ENCODE measurements at regions not wholly inside any gene's neighbourhood (a gene's known extent, or its start where the extent isn't known, plus 50 kb on each side); places are given as distances from the start of the nearest gene placed in this dataset.
A peak's percentile ranks its signal among the peaks of the same experiment; 100 is the strongest.

DNA sequence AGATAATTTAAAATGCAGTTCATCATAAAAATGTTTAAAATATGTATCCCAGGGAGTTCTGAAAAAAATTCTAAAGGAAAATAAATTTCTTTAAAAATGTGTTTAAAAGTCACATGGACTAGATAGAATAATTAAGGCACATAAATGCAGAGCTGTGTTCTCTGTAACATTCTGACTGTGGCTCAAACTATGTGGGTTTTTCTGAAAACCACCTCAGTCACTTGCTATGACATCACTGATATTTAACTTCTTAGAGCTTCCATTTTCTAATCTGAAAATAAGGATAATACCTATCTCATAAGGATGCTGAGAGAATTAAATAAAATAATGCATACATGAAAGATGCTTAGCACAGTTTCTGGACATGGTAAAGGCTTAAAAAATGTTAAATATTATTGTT is 107.3 kb downstream of the SLC41A2 start:
- H3K4me3 Mint-ChIP-seq (ENCODE audit: unreplicated experiment), result no peak overlapping the region
- peaks cover 11% of the 10 kb centered on the region for H3K4me1 Mint-ChIP-seq (ENCODE audit: low read depth, unreplicated experiment)
- Histone ChIP-seq H4K20me1 (ENCODE audit: insufficient read depth, low read length) (no peaks in the 10 kb centered on the region), H3K4me1 (ENCODE audit: insufficient read depth, low read length) (peaks cover 13% of the 10 kb centered on the region), H3K27ac (ENCODE audit: low read depth, low read length) (no peak overlapping the region), H3K4me3 (ENCODE audit: insufficient read depth, low read depth, low read length) (no peak overlapping the region), H3K36me3 (ENCODE audit: insufficient read depth, low read length) (no peaks in the 10 kb centered on the region), H3K79me2 (ENCODE audit: insufficient read depth, low read length) (no peaks in the 10 kb centered on the region), H3K4me2 (ENCODE audit: low read length) (no peak overlapping the region), H3K27me3 (ENCODE audit: insufficient read depth, low read length) (no peaks in the 10 kb centered on the region), H3K9ac (ENCODE audit: low read length) (no peak overlapping the region), H3K9me3 (ENCODE audit: insufficient read depth, low read depth, low read length) (no peaks in the 10 kb centered on the region), H2AFZ (ENCODE audit: low read depth, low read length) (no peak overlapping the region)
- H3K9me3 Mint-ChIP-seq (ENCODE audit: unreplicated experiment), result no peaks in the 10 kb centered on the region
- no peak overlapping the region for H3K27ac Mint-ChIP-seq (ENCODE audit: unreplicated experiment)
- DNase-seq (ENCODE audit: low read depth), result no peak
- H3K27me3 Mint-ChIP-seq (ENCODE audit: low read depth, unreplicated experiment), result no peaks in the 10 kb centered on the region
- no peaks in the 10 kb centered on the region for H3K36me3 Mint-ChIP-seq (ENCODE audit: low read depth, unreplicated experiment)
- TF ChIP-seq, protein P1, sequence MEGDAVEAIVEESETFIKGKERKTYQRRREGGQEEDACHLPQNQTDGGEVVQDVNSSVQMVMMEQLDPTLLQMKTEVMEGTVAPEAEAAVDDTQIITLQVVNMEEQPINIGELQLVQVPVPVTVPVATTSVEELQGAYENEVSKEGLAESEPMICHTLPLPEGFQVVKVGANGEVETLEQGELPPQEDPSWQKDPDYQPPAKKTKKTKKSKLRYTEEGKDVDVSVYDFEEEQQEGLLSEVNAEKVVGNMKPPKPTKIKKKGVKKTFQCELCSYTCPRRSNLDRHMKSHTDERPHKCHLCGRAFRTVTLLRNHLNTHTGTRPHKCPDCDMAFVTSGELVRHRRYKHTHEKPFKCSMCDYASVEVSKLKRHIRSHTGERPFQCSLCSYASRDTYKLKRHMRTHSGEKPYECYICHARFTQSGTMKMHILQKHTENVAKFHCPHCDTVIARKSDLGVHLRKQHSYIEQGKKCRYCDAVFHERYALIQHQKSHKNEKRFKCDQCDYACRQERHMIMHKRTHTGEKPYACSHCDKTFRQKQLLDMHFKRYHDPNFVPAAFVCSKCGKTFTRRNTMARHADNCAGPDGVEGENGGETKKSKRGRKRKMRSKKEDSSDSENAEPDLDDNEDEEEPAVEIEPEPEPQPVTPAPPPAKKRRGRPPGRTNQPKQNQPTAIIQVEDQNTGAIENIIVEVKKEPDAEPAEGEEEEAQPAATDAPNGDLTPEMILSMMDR (IDR thresholded peaks at IDR 0.05; ENCODE audit: insufficient read depth, low read depth, low read length), result no peak
- no peak for TF ChIP-seq EZH2 (IDR thresholded peaks at IDR 0.05; ENCODE audit: insufficient read depth, low read length)
- FAIRE-seq, result no peak

DNA sequence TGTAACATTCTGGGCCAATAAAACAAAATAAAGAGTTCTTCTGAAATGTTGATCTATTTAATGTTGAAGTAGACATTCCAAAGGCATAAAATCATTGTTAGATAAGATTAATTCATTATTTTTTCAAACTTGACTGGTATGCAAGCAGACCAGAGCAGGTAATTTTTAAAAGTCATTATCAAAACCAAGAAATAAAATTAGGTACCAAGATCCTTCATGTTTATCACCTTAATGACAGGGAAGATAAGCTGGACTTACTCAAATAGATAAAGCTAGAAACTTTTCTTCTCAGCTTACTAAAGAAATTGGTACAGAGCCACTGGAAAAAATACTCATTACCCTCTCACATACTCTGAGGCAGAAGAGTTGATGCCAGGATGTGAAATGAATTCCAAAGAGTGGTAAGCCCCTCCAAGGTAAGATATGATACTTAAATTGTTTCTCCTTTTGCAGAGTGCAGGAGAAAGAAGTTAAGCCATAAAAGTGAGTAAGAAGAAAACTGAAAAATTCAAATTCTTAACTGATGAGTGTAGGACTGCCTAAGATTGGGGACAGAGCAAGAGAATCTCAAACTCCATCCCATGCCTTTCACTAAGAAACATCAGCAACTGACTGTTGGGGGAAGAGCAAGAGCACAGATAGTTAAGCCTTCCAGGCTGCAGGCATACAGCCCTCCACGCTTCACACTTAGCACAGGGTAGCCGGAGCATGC is 111.9 kb downstream of the SLC41A2 start:
- Histone ChIP-seq H3K4me2 (ENCODE audit: low read length) (peak overlapping the region; percentile 48), H2AFZ (ENCODE audit: low read depth, low read length) (no peak overlapping the region), H3K27ac (ENCODE audit: low read depth, low read length) (no peak overlapping the region), H3K79me2 (ENCODE audit: insufficient read depth, low read length) (no peaks in the 10 kb centered on the region), H3K4me3 (ENCODE audit: insufficient read depth, low read depth, low read length) (no peak overlapping the region), H4K20me1 (ENCODE audit: insufficient read depth, low read length) (no peaks in the 10 kb centered on the region), H3K9ac (ENCODE audit: low read length) (no peak overlapping the region), H3K27me3 (ENCODE audit: insufficient read depth, low read length) (no peaks in the 10 kb centered on the region), H3K9me3 (ENCODE audit: insufficient read depth, low read depth, low read length) (no peaks in the 10 kb centered on the region), H3K36me3 (ENCODE audit: insufficient read depth, low read length) (no peaks in the 10 kb centered on the region), H3K4me1 (ENCODE audit: insufficient read depth, low read length) (peaks cover 12% of the 10 kb centered on the region)
- Mint-ChIP-seq H3K4me3 (ENCODE audit: unreplicated experiment) (no peak overlapping the region), H3K27ac (ENCODE audit: unreplicated experiment) (no peak overlapping the region), H3K36me3 (ENCODE audit: low read depth, unreplicated experiment) (no peaks in the 10 kb centered on the region), H3K4me1 (ENCODE audit: low read depth, unreplicated experiment) (peaks cover 11% of the 10 kb centered on the region), H3K27me3 (ENCODE audit: low read depth, unreplicated experiment) (no peaks in the 10 kb centered on the region), H3K9me3 (ENCODE audit: unreplicated experiment) (no peaks in the 10 kb centered on the region)
- DNase-seq (ENCODE audit: low read depth) (peak; percentile 77), FAIRE-seq (no peak)
- TF ChIP-seq, protein P1 (IDR thresholded peaks at IDR 0.05; ENCODE audit: insufficient read depth, low read depth, low read length), result no peak
- TF ChIP-seq EZH2 (IDR thresholded peaks at IDR 0.05; ENCODE audit: insufficient read depth, low read length), result no peak

DNA sequence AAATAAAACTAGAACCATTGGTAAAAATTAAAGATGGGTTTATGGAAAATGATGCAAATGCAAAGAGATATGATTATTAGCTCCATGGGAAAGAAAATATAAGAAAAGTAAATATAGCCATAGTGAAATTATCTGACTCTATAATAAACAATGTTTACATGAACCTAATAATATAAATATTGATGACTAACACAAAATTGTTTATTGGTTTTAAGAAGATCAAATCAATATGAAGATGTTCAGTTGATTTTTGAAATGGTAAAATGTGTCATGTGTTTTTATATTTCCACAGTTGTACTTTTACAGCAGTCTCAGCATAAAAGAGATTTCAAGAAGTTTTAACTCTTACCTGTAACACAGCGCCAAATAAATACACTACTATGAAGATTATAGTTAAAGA is 114.0 kb downstream of the SLC41A2 start:
- no peaks in the 10 kb centered on the region for H3K27me3 ChIP-seq (ENCODE audit: insufficient read depth, low read length)
- FAIRE-seq, result no peak

More for the DNA sequence above, 114.0 kb downstream of the SLC41A2 start:
- Mint-ChIP-seq H3K27me3 (ENCODE audit: low read depth, unreplicated experiment) (no peaks in the 10 kb centered on the region), H3K4me3 (ENCODE audit: unreplicated experiment) (no peak overlapping the region), H3K27ac (ENCODE audit: unreplicated experiment) (no peak overlapping the region), H3K36me3 (ENCODE audit: low read depth, unreplicated experiment) (peaks cover 2% of the 10 kb centered on the region), H3K4me1 (ENCODE audit: low read depth, unreplicated experiment) (peaks cover 11% of the 10 kb centered on the region), H3K9me3 (ENCODE audit: unreplicated experiment) (no peaks in the 10 kb centered on the region)
- Histone ChIP-seq H3K36me3 (ENCODE audit: insufficient read depth, low read length) (no peaks in the 10 kb centered on the region), H3K9me3 (ENCODE audit: insufficient read depth, low read depth, low read length) (no peaks in the 10 kb centered on the region), H3K4me1 (ENCODE audit: insufficient read depth, low read length) (peaks cover 12% of the 10 kb centered on the region), H3K27ac (ENCODE audit: low read depth, low read length) (no peak overlapping the region), H4K20me1 (ENCODE audit: insufficient read depth, low read length) (no peaks in the 10 kb centered on the region), H3K4me2 (ENCODE audit: low read length) (no peak overlapping the region), H2AFZ (ENCODE audit: low read depth, low read length) (no peak overlapping the region), H3K9ac (ENCODE audit: low read length) (no peak overlapping the region), H3K4me3 (ENCODE audit: insufficient read depth, low read depth, low read length) (no peak overlapping the region), H3K79me2 (ENCODE audit: insufficient read depth, low read length) (no peaks in the 10 kb centered on the region)
- no peak for DNase-seq (ENCODE audit: low read depth)
- no peak for TF ChIP-seq EZH2 (IDR thresholded peaks at IDR 0.05; ENCODE audit: insufficient read depth, low read length)
- TF ChIP-seq, protein P1 (IDR thresholded peaks at IDR 0.05; ENCODE audit: insufficient read depth, low read depth, low read length), result no peak
